ENCODE measurements at regions not wholly inside any gene's neighbourhood (a gene's known extent, or its start where the extent isn't known, plus 50 kb on each side); places are given as distances from the start of the nearest gene placed in this dataset.

- Histone ChIP-seq H3K36me3 (ENCODE audit: control insufficient read depth in 4 of 4, insufficient read depth in 3 of 4, low read depth in 1 of 4, low read length in 3 of 4) (no peaks in the 10 kb centered on the region), H3K4me1 (ENCODE audit: control insufficient read depth in 4 of 4, insufficient read depth in 4 of 4, low read length in 3 of 4) (peaks cover 4 to 19% (median 14%) of the 10 kb centered on the region in 4 donors), H3K27me3 (ENCODE audit: control insufficient read depth in 4 of 4, insufficient read depth in 4 of 4, low read length in 3 of 4) (no peaks in the 10 kb centered on the region), H3K27ac (ENCODE audit: low read depth in 1 of 2, low read length in 2 of 2) (peak overlapping the region; percentile 28 to 70), H3K4me3 (ENCODE audit: low read depth in 1 of 3, low read length in 3 of 3) (no peak overlapping the region), H3K9ac (ENCODE audit: low read depth in 1 of 2, low read length in 2 of 2) (no peak overlapping the region), H3K9me3 (ENCODE audit: control insufficient read depth in 4 of 4, low read length in 3 of 4) (no peaks in the 10 kb centered on the region)
- WGBS: 70% methylated on average over 5 of the region's 5 CpGs
- TF ChIP-seq YY1 (IDR thresholded peaks at IDR 0.05): no peak
- TF ChIP-seq, protein P1, sequence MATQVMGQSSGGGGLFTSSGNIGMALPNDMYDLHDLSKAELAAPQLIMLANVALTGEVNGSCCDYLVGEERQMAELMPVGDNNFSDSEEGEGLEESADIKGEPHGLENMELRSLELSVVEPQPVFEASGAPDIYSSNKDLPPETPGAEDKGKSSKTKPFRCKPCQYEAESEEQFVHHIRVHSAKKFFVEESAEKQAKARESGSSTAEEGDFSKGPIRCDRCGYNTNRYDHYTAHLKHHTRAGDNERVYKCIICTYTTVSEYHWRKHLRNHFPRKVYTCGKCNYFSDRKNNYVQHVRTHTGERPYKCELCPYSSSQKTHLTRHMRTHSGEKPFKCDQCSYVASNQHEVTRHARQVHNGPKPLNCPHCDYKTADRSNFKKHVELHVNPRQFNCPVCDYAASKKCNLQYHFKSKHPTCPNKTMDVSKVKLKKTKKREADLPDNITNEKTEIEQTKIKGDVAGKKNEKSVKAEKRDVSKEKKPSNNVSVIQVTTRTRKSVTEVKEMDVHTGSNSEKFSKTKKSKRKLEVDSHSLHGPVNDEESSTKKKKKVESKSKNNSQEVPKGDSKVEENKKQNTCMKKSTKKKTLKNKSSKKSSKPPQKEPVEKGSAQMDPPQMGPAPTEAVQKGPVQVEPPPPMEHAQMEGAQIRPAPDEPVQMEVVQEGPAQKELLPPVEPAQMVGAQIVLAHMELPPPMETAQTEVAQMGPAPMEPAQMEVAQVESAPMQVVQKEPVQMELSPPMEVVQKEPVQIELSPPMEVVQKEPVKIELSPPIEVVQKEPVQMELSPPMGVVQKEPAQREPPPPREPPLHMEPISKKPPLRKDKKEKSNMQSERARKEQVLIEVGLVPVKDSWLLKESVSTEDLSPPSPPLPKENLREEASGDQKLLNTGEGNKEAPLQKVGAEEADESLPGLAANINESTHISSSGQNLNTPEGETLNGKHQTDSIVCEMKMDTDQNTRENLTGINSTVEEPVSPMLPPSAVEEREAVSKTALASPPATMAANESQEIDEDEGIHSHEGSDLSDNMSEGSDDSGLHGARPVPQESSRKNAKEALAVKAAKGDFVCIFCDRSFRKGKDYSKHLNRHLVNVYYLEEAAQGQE (IDR thresholded peaks at IDR 0.05): peak; percentile 19
- DNase-seq (ENCODE audit: low spot score): no peak
Observed at GRCh38 chr1:30523055-30524020, 200.0 kb downstream of the MATN1 start.

DNA sequence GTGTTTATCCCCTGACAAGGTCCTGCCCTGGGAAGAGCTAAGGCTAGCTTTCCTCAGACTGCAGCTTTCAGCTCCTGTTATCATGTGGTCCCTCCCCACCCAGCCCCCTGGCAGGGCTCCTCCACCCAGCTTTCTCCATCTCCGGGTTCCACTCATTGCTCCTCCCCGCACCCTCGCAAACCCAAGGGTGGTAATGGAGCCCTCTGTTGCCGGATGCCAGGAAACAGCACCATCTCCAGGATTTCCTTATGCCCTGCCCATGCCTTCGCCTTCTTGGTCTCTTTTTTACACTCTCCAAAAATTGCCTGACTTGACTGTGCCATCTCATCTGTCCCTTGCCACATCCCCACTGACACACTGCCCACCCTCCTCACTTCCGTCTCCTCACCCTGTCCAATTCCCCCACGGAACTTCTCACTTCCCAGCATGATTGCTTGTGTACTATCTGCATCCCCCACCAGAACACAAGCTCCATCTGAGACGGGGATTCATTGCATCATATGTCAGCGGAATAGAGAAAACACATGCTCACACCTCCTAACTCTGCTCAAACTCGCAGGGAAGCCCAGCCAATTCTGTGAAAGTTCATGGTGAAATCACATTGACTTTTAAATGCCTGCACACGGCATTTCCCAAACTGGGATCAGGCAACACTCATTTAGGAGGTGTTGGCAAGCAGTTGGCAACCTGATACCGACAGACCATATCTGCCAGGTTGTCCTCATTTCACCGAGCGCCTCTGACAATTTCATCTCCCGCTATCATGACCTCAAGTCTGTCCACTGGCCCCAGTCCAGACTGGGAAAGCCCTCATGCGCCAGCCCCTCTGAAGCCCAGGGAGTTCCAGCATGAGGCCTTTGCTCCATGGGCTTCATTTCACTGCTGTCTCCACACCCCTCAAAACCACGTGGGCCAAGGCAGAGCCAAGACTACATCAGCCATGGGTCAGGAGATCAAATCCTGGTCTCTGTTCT is 201.1 kb downstream of the MATN1 start:
- DNase-seq (ENCODE audit: low spot score): no peak
- Histone ChIP-seq H3K9ac (ENCODE audit: low read depth in 1 of 2, low read length in 2 of 2) (no peak overlapping the region), H3K4me1 (ENCODE audit: control insufficient read depth in 4 of 4, insufficient read depth in 4 of 4, low read length in 3 of 4) (peaks cover 4 to 19% (median 14%) of the 10 kb centered on the region in 4 donors), H3K9me3 (ENCODE audit: control insufficient read depth in 4 of 4, low read length in 3 of 4) (no peaks in the 10 kb centered on the region), H3K4me3 (ENCODE audit: low read depth in 1 of 3, low read length in 3 of 3) (no peak overlapping the region), H3K27me3 (ENCODE audit: control insufficient read depth in 4 of 4, insufficient read depth in 4 of 4, low read length in 3 of 4) (no peaks in the 10 kb centered on the region), H3K36me3 (ENCODE audit: control insufficient read depth in 4 of 4, insufficient read depth in 3 of 4, low read depth in 1 of 4, low read length in 3 of 4) (no peaks in the 10 kb centered on the region), H3K27ac (ENCODE audit: low read depth in 1 of 2, low read length in 2 of 2) (peak overlapping the region; percentile 28 to 71)
- WGBS: 36% methylated on average over 17 of the region's 17 CpGs
- TF ChIP-seq HNF4A (conservative IDR thresholded peaks at IDR 0.05) (peak; percentile 47 to 81), JUND (IDR thresholded peaks at IDR 0.05) (peak; percentile 42 to 85), YY1 (IDR thresholded peaks at IDR 0.05) (peak; percentile 86), NR2F2 (IDR thresholded peaks at IDR 0.05) (no peak), SP1 (IDR thresholded peaks at IDR 0.05) (peak; percentile 85), FOXA2 (IDR thresholded peaks at IDR 0.05) (peak; percentile 69), RXRA (IDR thresholded peaks at IDR 0.05) (peak; percentile 95 to 100), FOXA1 (IDR thresholded peaks at IDR 0.05) (peak; percentile 61), RAD21 (IDR thresholded peaks at IDR 0.05) (peak in 1 of 2 donors; percentile 49), GABPA (IDR thresholded peaks at IDR 0.05 in 1 of 2, conservative IDR thresholded peaks at IDR 0.05 in 1 of 2) (peak in 1 of 2 donors; percentile 51), HNF4G (IDR thresholded peaks at IDR 0.05) (no peak), EGR1 (IDR thresholded peaks at IDR 0.05; ENCODE audit: low read depth in 2 of 2) (peak in 1 of 2 donors; percentile 74), ZBTB33 (IDR thresholded peaks at IDR 0.05) (peak; percentile 56)
- TF ChIP-seq, protein P1 (IDR thresholded peaks at IDR 0.05): peak; percentile 82
- TF ChIP-seq, protein P2, sequence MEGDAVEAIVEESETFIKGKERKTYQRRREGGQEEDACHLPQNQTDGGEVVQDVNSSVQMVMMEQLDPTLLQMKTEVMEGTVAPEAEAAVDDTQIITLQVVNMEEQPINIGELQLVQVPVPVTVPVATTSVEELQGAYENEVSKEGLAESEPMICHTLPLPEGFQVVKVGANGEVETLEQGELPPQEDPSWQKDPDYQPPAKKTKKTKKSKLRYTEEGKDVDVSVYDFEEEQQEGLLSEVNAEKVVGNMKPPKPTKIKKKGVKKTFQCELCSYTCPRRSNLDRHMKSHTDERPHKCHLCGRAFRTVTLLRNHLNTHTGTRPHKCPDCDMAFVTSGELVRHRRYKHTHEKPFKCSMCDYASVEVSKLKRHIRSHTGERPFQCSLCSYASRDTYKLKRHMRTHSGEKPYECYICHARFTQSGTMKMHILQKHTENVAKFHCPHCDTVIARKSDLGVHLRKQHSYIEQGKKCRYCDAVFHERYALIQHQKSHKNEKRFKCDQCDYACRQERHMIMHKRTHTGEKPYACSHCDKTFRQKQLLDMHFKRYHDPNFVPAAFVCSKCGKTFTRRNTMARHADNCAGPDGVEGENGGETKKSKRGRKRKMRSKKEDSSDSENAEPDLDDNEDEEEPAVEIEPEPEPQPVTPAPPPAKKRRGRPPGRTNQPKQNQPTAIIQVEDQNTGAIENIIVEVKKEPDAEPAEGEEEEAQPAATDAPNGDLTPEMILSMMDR (IDR thresholded peaks at IDR 0.05; ENCODE audit: low read depth, low read length, missing input control): no peak
- TF ChIP-seq, protein P3, sequence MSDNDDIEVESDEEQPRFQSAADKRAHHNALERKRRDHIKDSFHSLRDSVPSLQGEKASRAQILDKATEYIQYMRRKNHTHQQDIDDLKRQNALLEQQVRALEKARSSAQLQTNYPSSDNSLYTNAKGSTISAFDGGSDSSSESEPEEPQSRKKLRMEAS (IDR thresholded peaks at IDR 0.05): peak; percentile 97
- TF ChIP-seq, protein P4, sequence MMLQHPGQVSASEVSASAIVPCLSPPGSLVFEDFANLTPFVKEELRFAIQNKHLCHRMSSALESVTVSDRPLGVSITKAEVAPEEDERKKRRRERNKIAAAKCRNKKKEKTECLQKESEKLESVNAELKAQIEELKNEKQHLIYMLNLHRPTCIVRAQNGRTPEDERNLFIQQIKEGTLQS (IDR thresholded peaks at IDR 0.05): peak; percentile 71
